HT-29 (cell line): ENCODE measurements at regions not wholly inside any gene's neighbourhood (a gene's known extent, or its start where the extent isn't known, plus 50 kb on each side); places are given as distances from the start of the nearest gene placed in this dataset.
A peak's percentile ranks its signal among the peaks of the same experiment; 100 is the strongest.
"Not testable (repeated sequence)": the region's sequence is repeated elsewhere in the genome, so short reads cannot be mapped to it uniquely, and the experiment has no call there.

Source experiments
- DNase-seq: peaks from one replicate; pipeline ENCODE4 v3.0.0-alpha.2; 2015; ENCODE audit warnings: low spot score

GRCh38 chrX:8027827-8028226 lies 100.6 kb upstream of the PNPLA4 start:
- DNase-seq = no peak

GRCh38 chrX:8025705-8026104 lies 98.5 kb upstream of the PNPLA4 start:
- no peak for DNase-seq

GRCh38 chrX:8018934-8019333 lies 91.7 kb upstream of the PNPLA4 start:
- no peak for DNase-seq

GRCh38 chrX:8010105-8010504 lies 82.9 kb upstream of the PNPLA4 start:
- no peak for DNase-seq

- DNase-seq = no peak
These were observed 78.6 kb upstream of the PNPLA4 start for GRCh38 chrX:8005678-8006347.

- no peak for DNase-seq
These were observed 76.1 kb upstream of the PNPLA4 start for GRCh38 chrX:8003147-8003883.

- DNase-seq = no peak
These were observed 69.6 kb upstream of the PNPLA4 start for GRCh38 chrX:7996851-7997250.

GRCh38 chrX:7996414-7996813 lies 69.2 kb upstream of the PNPLA4 start:
- peak; percentile 50 for DNase-seq

- DNase-seq = no peak
These were observed 66.7 kb upstream of the PNPLA4 start for GRCh38 chrX:7993873-7994272.

- not testable (repeated sequence) for DNase-seq
These were observed 61.0 kb upstream of the PNPLA4 start for GRCh38 chrX:7988013-7988759.

GRCh38 chrX:7987160-7988012 lies 60.2 kb upstream of the PNPLA4 start:
- no peak for DNase-seq

GRCh38 chrX:7986738-7987137 lies 59.5 kb upstream of the PNPLA4 start:
- DNase-seq = not testable (repeated sequence)

- no peak for DNase-seq
These were observed 58.4 kb upstream of the PNPLA4 start for GRCh38 chrX:7985568-7985967.

- no peak for DNase-seq
These were observed 56.4 kb upstream of the PNPLA4 start for GRCh38 chrX:7983581-7983980.
